Hematopoietic multipotent progenitor cell (in vitro differentiated cells): ENCODE measurements at regions not wholly inside any gene's neighbourhood (a gene's known extent, or its start where the extent isn't known, plus 50 kb on each side); places are given as distances from the start of the nearest gene placed in this dataset.
"Not testable (repeated sequence)": the region's sequence is repeated elsewhere in the genome, so short reads cannot be mapped to it uniquely, and the experiment has no call there.

Experiments
- DNase-seq, 3 donors: peaks; one replicate each; pipeline ENCODE4 v3.0.0-alpha.2; 2011 to 2015; ENCODE audit warnings: low read depth in 2 of 3, low spot score in 2 of 3

DNA sequence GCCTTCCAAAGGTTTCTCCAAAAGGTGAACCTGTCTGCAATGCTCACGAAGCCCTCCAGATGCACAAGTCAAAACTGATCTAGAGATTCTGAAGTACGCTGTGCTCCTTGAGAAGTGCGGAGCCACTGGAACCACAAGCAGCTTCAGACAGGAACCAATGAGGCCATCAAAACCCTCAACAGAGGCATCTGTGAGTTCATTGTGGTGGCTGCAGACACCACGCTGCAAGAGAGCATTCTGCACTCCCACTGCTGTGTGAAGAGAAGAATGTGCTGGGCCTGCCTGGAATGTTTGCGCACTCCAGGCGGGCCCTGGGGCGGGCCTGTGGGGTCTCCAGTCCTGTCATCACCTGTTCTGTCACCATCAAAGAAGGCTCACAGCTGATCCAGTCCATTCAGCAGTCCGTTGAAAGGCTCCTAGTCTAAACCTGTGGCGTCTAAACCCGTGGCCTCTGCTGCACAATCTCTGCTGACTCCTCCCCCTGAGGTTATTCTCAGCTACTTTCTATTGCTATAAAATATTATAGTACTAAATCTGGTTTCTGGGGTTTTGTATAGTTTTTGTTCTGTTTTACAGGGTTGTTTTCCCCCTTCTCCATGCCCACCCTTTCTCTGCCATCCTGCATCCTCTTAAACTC is 111.6 kb downstream of the PPIAL4A start:
- DNase-seq, result not testable (repeated sequence)

DNA sequence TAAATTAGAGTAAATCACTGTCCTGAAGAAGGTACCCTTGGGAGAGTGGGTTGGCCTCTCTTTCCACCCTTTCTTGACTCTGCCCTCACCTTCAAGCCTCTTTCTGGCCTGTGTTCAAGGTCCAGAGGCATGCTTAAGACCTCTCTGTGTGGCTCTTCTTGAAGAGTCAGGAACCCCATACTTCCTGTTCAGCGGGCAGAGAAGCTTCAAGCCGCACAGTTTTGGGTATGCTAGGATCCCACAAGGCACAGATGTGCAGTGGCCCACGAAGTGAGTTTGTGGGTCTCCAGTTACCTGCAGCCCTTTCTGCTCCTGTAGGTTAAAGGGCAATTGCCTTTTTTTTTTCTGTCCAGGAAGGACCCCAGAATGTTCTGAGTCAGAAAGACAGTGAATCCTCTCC is 113.7 kb downstream of the PPIAL4A start:
- DNase-seq, result not testable (repeated sequence)

DNA sequence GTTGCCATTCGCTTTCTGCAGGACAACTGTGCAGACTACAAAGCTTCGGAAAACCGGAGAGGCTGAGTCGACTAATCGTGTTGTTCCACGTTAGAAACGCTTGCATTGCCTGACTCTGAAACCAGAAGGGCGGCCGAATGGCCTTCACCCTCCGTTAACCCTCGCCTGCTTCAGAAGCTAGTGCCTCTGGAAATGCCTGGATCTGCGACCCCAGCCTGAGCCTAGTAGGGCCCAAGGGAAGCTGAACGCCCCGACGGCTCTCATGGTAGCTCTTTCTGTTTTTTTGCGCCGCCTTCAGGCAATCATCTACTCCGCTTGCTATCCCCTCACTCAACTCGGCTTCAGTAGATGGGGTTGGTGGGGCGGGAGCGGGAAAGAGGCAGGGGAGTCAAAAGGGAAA is 117.3 kb downstream of the PPIAL4A start:
- DNase-seq, result not testable (repeated sequence)

DNA sequence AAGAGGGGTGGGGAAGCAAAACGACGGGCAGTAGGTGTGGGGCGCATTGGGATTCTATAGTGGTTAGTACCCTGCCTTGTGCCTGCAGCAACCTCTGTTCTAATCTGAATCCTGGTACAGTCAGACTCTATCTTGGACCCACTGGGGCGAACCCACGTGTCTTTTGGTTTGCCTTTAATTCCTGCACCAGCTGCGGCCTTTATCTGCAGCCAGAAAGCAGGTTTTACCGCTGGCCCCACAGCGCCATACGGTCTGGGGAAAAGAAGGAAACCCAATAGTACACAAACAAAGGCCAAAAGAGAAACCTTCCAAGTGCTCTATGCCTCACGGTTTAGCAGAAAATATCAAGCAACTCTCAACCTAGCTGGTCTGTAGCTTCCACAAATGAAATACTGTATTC is 118.2 kb downstream of the PPIAL4A start:
- peak in 1 of 3 donors; percentile 33 for DNase-seq

DNA sequence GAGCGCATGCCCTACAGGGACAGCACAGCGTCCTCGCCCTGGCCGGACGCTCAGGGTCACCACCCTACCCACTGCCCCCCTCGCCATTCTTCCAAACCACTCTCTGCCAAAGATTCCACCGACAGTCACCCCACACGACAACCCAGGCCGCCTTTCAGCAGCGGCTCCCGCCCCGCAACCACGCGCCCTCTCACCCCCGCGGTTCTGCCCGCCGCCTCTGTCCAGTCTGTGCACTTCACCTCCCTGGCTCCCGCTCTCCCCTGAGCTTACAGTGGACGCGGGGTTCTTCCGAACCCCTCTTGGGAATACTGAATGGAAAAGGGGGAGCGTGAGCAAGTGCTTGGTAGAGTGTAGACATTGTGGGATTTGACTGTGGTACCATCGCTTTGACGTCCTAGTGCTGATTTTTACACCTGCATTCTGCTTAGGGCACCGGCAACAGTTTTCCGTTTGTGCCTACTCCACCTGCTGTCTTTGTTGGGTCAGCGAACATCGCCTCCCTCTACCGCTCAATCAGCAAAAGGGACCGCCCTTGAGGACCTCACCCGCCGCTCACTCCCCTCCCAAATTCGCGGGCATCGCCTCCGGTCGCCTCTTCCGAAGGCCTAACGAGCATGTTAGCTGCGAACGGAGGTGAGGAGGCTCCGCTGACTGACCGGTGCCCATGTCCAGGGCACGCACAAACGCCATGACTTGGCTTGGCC is 119.1 kb downstream of the PPIAL4A start:
- peak in 1 of 3 donors; percentile 0 for DNase-seq

DNA sequence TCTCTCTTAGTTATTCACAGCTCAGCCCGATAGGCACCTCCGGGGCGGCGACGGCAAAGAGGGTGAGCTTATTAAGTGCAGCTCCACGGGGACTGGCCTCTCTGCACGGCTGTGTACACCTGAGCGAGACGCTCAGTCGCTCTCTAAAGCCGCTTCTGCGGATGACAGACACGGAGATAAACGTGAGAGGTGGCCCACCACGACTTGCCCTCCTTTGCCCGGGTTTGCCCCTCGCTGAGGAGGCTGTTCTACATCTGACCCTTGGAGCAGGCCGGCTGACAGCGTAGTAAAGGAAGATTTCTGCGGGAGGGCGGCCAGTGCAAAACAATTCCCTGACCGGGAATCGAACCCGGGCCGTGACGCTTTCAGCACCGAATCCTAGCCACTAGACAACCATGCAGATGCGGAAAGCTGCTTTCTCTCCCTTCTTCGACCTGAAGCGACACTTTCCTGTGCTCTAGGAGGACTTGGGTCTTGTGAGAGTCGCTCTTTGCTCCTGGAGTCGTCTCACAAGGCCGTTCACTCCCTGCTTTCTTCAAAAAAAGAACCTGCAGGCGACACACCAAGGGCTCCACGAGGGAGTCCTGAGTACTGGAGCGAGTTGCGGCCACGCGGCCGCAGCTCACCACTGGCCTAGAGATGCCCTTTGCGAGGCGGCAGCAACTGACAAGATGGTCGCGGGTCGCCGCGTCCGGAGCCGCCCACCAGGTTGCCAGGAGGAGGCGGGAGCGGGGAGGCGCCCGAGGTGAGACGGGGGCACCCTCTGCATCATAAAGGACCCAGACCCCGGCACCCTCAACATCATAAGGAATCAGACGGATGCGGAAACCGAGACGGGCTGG is 119.9 kb downstream of the PPIAL4A start:
- peak in 1 of 3 donors; percentile 7 for DNase-seq

DNA sequence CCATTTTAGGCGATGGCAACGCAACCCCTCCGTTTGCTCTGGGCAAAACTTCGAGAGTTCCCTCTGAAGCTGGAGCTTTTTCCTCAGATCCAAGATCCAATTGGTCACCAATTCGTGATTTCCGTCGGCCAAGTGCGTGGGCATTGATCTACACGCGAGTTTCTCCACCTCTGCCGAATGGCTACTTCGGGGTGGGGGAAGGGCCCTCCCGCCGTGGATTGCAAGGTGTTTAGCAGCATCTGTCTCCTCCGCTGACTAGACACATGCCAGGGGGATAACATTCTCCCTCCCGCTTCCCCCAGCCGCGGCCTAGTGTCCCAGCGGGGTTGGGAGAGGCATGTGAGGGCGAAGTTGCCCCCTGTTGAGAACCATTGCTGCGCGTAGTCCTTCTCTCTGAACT is 120.6 kb downstream of the PPIAL4A start:
- not testable (repeated sequence) for DNase-seq

DNA sequence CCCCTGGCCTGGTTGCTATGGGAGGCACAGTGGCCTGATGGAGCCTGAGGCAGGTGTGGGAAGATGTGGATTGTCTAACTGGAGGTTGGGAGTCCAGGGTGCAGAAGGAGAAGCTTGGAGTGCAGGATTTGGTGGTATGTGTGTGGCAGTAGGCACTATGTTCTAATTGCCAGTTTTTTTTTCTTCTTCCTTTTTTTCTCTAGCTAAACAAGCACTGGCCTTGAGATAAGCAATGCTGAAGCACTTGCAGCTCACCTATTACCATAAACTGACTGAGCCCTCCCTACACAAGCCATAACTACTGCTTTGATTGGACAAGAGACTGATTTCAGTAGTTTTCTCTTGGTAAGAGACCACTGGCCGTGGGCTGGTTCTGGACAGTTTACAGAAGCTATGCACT is 123.6 kb downstream of the PPIAL4A start:
- peak in 1 of 3 donors; percentile 7 for DNase-seq

DNA sequence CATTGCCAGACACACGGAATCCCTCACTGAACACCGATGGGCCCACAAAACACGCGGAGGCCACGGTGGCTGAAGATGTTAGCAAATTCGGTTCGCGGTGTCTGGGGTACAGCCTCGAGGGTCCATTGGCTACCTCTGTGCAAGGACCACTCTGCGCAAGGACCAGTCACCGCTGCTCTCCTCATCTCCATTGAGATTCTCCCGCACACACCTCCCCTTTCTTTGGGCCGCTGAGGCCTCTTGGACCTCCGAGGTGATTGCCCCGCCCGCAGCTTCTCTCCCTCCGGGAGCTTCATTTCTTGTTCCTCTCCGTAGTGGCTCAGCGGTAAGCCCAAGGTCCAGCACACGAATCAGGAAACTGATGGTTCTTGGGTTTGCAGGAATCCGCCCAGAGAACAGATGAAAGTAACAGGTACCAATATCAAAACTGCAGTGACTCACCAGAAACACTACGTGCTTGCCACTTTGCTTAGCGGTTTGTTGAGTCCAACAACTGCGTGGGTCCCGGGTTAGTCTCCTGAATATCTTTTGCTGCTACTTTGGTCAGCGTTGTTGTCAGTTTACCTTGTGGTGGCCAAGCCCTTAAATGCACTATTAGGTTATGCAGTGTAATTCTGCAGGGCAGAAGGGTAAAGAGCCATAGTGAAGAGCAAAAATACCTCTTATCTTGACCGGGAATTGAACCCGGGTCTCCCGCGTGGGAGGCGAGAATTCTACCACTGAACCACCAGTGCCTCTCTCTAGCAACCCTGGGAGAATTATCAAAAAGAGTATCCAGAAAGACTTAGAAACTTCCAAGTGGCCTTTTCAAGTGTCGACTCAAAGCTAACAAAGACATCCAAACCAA is 126.8 kb downstream of the PPIAL4A start:
- peak in 1 of 3 donors; percentile 86 for DNase-seq

DNA sequence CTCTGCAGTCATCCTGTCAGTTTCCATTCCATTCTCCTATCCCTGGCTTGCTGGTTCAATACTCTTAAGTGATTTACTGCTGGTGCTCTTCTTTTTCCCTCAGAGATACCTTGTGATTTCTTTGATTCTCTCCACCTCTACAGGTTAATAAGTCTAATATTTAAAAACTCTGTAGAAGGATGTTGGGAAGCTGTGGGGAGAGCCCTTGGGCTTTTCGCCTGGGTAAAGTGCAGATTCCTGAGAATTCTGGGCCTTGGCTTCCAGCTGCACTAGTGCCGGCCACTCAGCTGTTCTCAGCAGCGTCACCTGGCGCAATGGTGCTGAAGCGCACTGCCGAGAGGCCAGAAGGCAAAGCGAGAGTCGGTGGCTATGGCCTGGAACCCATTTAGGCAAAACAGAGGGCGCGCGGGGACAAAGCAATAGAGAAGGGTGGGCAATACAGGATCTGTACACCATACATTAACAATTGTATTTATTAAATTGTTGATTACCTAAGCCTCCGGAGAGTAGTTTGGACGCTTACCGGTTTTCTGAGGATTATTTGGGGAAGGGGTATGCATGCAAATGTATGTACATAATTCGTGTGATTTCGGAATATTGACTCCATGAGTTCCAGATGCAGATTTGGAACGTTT is 130.3 kb downstream of the PPIAL4A start:
- not testable (repeated sequence) for DNase-seq

DNA sequence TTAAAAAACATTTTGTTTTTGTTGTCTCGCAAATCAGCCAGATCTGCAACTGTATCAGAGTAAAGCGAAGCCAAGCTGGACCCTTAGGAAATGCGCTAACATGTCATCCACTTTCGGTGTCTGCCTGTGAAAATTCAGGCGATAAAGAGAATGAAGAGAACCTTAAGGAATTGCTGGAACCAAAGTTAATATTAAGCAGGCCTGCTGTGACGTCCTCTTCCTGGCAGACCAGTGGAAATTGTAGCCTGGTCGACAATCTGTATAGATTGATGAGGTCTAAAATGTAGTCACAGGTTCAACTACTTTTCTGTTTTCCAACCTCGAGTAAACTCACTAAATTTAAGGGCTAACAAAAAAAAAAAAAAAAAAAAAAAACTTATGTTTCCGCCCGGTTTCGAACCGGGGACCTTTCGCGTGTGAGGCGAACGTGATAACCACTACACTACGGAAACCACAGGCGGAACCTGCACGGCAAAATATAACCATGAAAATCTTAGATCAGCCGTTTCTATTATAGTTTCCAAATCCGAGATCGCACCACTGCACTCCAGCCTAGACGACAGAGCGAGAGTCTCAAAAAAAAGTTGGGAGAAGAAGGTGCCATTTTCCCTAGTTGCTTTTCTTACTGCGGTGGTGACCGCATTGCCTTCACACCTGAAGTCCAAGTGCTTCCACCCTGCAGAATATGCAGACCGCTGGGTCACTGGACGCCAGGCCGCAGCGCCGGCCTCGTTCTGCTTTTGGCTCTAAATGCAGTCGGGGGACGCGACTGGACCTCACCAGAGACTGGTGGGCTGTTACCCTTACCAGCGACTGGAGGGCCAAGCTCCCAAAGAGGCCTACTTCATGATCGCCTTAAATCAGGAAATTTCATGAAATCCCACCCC is 131.0 kb downstream of the PPIAL4A start:
- peak in 2 of 3 donors; percentile 44 to 83 for DNase-seq

DNA sequence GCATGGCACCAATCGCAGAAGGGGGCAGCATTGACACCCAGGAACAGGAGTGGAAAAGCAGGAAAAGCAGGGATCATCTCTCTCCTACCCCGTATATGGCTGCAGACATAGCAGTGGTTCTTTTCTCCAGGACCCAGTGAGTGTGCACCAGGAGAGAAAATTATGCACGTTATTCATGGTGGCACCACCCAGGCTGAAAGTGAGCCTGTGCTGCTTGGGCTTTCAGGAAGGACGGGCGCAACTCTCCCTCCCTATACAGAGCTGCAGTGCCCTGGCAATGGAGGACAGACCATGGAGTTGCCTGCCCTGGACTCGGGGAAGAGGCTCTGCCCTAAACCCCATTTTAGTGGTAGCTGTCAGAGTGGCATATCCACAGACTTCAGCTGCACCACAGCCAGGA is 132.1 kb downstream of the PPIAL4A start:
- DNase-seq, result not testable (repeated sequence)

DNA sequence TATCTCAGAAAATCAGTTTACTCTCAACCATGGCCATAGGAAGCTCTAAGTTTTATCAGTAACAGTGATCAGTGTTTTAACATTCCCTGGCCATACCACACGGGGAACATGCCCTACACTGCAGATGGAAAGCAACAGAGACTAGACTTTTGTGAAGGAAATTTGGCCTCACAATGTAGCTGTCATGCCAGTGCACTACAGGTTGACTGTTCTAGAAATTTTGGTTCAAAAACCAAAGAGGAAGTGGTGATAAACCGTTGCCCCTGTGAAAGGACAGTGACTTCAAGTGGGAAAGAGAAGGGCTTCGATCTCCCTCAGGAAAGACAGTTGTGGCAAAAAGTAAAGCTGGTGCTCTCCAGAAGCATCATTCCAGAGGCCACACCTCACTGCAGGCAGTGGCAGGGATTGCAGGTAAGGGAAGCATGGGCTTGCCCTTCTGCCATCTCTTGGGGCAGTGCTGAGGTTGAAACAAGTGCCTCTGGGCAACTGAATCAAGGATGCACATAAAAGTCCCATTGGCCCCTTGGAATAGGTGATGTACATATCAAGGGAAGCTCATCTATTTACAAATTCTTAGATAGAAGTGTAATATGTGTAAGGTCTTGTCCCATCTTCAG is 143.4 kb downstream of the PPIAL4A start:
- DNase-seq, result not testable (repeated sequence)

DNA sequence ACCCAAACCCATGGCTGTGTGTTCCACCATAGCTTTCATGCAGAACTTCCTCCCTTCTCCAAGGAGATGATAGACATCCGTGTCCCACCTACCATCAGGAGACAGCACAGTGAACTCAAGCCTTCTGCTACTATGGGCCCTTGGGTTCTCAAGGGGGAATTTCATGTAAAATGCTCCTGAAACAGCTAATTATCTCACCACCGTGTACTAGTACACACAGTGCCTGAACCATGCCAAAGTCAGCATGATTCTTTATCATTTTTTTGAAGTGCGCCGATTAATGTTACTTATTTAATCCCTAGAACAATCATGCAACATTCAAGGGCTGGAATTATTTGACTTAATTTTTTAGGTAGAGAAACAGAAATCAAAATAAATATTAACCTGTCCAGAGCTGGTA is 147.2 kb downstream of the PPIAL4A start:
- DNase-seq, result not testable (repeated sequence)

DNA sequence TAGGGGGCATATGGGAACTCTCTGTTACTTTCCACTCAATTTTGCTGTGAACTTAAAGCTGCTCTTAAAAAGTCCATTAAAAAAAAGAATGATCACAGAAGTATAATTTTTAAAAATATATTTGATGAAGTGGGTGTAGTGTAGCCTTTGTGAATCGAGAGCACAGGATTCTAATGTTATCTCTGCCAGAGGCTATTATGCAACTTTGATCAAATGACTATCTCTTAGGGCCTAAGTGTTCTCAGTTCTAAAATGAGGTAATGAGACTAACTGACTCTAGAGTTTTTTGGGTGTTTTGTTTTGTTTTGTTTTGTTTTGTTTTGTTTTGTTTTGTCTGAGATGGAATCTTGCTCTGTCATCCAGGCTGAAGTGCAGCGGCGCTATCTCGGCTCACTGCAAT is 143.2 kb downstream of the FAM72B start:
- not testable (repeated sequence) for DNase-seq

DNA sequence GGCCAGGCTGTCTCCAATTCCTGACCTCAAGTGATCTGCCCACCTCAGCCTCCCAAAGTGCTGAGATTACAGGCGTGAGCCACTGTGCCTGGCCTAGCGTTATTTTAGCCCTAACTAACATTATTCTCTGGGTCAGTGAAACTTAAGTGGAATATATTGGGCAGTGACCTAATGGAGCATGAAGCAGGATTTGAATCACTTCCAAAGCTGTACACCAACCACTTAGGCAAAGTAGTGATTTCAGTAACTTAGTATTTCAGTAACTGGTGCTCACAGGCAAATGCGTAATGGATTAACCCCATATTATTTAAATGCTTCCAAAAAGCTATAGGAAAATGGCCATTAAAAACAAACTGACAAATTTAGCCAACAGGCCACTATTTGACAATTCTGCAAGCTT is 142.6 kb downstream of the FAM72B start:
- not testable (repeated sequence) for DNase-seq

DNA sequence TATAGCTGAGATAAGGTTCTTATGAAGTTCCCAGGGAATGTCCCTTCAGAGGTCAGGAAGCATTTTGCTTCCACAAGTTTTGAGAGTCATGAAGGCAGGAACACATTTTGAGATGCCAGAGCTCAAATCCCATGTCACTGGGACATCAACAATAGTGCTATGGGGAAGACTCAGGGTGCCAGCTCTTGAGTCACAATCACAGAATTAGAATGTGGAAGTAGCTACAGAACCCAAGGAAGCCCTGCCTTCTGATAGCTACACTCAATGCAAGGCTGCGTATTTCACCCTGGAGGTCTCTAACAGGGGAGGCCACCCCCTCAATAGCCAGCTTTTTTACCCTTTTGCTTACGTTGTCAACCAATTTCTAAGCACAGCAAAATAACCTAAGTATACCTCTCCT is 141.3 kb downstream of the FAM72B start:
- DNase-seq, result not testable (repeated sequence)

DNA sequence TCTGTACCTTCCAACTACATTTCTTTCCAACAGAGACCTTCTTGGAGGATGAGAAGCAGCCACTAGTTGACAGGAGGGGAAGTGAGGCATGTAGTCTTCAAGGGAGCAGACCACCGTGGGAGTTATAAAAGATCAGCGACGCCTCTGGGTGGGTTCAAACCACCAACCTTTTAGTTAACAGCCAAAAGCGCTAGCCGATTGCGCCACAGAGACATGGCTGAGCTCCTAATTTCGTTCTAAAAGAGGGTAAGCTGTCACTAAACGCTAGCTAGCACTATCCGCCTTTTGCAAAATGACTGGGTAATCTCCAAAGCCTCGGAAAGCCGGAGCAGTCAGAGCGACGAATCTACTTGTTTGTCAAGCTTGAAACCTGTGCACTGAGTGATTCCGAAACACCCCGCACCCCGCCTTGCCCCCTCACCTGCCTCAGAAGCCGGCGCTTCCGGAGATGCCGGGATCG is 135.8 kb downstream of the FAM72B start:
- DNase-seq, result peak in 1 of 3 donors; percentile 30
